CD14-positive monocyte (primary cell): ENCODE measurements at regions not wholly inside any gene's neighbourhood (a gene's known extent, or its start where the extent isn't known, plus 50 kb on each side); places are given as distances from the start of the nearest gene placed in this dataset.

Experiments
- DNase-seq, 3 donors: peaks; one replicate each; pipeline ENCODE4 v3.0.0-alpha.2; 2011 to 2022
- H2AFZ ChIP-seq: 2 replicates; pipeline ENCODE4 v1.6.0; 2012; ENCODE audit warnings: mild to moderate bottlenecking, low read depth, low read length, inconsistent platforms; ENCODE audit not compliant: insufficient read depth, poor library complexity, severe bottlenecking
- H3K27ac ChIP-seq, 2 donors: 1 replicate in 1 of 2; 2 replicates in 1 of 2; pipeline ENCODE4 v1.5.1; 2012 to 2013; ENCODE audit warnings: low read length in 2 of 2, control low read depth in 1 of 2, inconsistent platforms in 1 of 2, low read depth in 1 of 2, mild to moderate bottlenecking in 1 of 2
- H3K27me3 ChIP-seq, 2 donors: one replicate each; pipeline versions ENCODE4 v1.6.0 to v1.6.1; 2011 to 2013; ENCODE audit warnings: low read length in 2 of 2; ENCODE audit not compliant: control insufficient read depth in 2 of 2, insufficient read depth in 2 of 2
- H3K36me3 ChIP-seq, 2 donors: replicated peaks in 1 of 2; 1 replicate in 1 of 2; 2 replicates in 1 of 2; pipeline versions ENCODE4 v1.5.1 to v1.6.1; 2012 to 2013; ENCODE audit warnings: low read length in 2 of 2, control low read depth in 1 of 2, inconsistent platforms in 1 of 2, mild to moderate bottlenecking in 1 of 2; ENCODE audit not compliant: insufficient read depth in 2 of 2, control insufficient read depth in 1 of 2
- H3K4me1 ChIP-seq, 2 donors: 1 replicate in 1 of 2; 2 replicates in 1 of 2; pipeline versions ENCODE4 v1.5.1 to v1.6.1; 2012 to 2013; ENCODE audit warnings: low read length in 2 of 2, control low read depth in 1 of 2, inconsistent platforms in 1 of 2, mild to moderate bottlenecking in 1 of 2, moderate library complexity in 1 of 2; ENCODE audit not compliant: insufficient read depth in 2 of 2, control insufficient read depth in 1 of 2
- H3K4me2 ChIP-seq: replicated peaks from 2 replicates; pipeline ENCODE3; 2012; ENCODE audit warnings: low read length, moderate library complexity, mild to moderate bottlenecking; ENCODE audit not compliant: poor library complexity, severe bottlenecking; ENCODE audit errors: extremely low read depth
- H3K4me3 ChIP-seq, 3 experiments: fragments of 200-600 bp in 1 of 3; sonication (generic) in 1 of 3; replicated peaks in 1 of 3; 1 replicate in 2 of 3; 2 replicates in 1 of 3; pipeline ENCODE4 v1.5.1; 2011 to 2013; ENCODE audit warnings: low read length in 3 of 3, mild to moderate bottlenecking in 3 of 3, control low read depth in 2 of 3, low read depth in 2 of 3, inconsistent platforms in 1 of 3, moderate library complexity in 1 of 3
- H3K79me2 ChIP-seq: 2 replicates; pipeline ENCODE4 v1.6.0; 2012; ENCODE audit warnings: mild to moderate bottlenecking, control low read depth, inconsistent platforms, low read length, moderate library complexity; ENCODE audit not compliant: insufficient read depth
- H3K9ac ChIP-seq: 2 replicates; pipeline ENCODE4 v1.6.0; 2017; ENCODE audit warnings: low read length, mild to moderate bottlenecking; ENCODE audit not compliant: insufficient read depth, poor library complexity, severe bottlenecking
- H3K9me3 ChIP-seq, 2 donors: replicated peaks in 1 of 2; 1 replicate in 1 of 2; 2 replicates in 1 of 2; pipeline versions ENCODE4 v1.5.1 to v1.6.1; 2012 to 2013; ENCODE audit warnings: low read length in 2 of 2, control low read depth in 1 of 2; ENCODE audit not compliant: control insufficient read depth in 1 of 2, insufficient read depth in 1 of 2
- H4K20me1 ChIP-seq: 2 replicates; pipeline ENCODE4 v1.6.0; 2012; ENCODE audit warnings: mild to moderate bottlenecking, low read length, control low read depth, moderate library complexity; ENCODE audit not compliant: insufficient read depth
- H3K27ac Mint-ChIP-seq, 7 donors: one replicate each; pipeline ENCODE4 v1.8.0; 2020; ENCODE audit warnings: mild to moderate bottlenecking in 7 of 7, mixed read lengths in 7 of 7, moderate library complexity in 6 of 7, inconsistent platforms in 2 of 7
- H3K27me3 Mint-ChIP-seq, 3 donors: one replicate each; pipeline ENCODE4 v1.8.0; 2021 to 2022; ENCODE audit warnings: low read depth in 3 of 3, mild to moderate bottlenecking in 3 of 3, mixed read lengths in 3 of 3, moderate library complexity in 3 of 3, inconsistent platforms in 1 of 3
- H3K36me3 Mint-ChIP-seq, 2 donors: one replicate each; pipeline ENCODE4 v1.8.0; 2020; ENCODE audit warnings: mixed read lengths in 2 of 2, inconsistent platforms in 1 of 2, mild to moderate bottlenecking in 1 of 2
- H3K4me1 Mint-ChIP-seq: one replicate; pipeline ENCODE4 v1.8.0; 2020; ENCODE audit warnings: mild to moderate bottlenecking, mixed read lengths
- H3K4me3 Mint-ChIP-seq, 2 donors: one replicate each; pipeline ENCODE4 v1.8.0; 2020; ENCODE audit warnings: mild to moderate bottlenecking in 2 of 2, mixed read lengths in 2 of 2, moderate library complexity in 1 of 2
- H3K9me3 Mint-ChIP-seq, 7 donors: one replicate each; pipeline ENCODE4 v1.8.0; 2020 to 2022; ENCODE audit warnings: mixed read lengths in 7 of 7, mild to moderate bottlenecking in 6 of 7, moderate library complexity in 6 of 7, inconsistent platforms in 2 of 7
- WGBS: methylation state at CpG from one replicate; pipeline ENCODE4 v1.1.5; 2013; ENCODE audit warnings: missing lambda C conversion rate; ENCODE audit not compliant: insufficient coverage; 5-methylcytosine and 5-hydroxymethylcytosine counted together
- intact Hi-C, 2 donors: fragments of 100-400 bp; cut with micrococcal nuclease; formaldehyde crosslinking; loops; one replicate each; pipeline versions ENCODE4 v1.15.0 to v1.15.1; 2023
- TF ChIP-seq, protein P1 (sequence below): fragments of 200-600 bp; IDR thresholded peaks from one replicate; pipeline ENCODE4 v1.8.0; 2022; ENCODE audit warnings: antibody characterized with exemption, mild to moderate bottlenecking

DNA sequence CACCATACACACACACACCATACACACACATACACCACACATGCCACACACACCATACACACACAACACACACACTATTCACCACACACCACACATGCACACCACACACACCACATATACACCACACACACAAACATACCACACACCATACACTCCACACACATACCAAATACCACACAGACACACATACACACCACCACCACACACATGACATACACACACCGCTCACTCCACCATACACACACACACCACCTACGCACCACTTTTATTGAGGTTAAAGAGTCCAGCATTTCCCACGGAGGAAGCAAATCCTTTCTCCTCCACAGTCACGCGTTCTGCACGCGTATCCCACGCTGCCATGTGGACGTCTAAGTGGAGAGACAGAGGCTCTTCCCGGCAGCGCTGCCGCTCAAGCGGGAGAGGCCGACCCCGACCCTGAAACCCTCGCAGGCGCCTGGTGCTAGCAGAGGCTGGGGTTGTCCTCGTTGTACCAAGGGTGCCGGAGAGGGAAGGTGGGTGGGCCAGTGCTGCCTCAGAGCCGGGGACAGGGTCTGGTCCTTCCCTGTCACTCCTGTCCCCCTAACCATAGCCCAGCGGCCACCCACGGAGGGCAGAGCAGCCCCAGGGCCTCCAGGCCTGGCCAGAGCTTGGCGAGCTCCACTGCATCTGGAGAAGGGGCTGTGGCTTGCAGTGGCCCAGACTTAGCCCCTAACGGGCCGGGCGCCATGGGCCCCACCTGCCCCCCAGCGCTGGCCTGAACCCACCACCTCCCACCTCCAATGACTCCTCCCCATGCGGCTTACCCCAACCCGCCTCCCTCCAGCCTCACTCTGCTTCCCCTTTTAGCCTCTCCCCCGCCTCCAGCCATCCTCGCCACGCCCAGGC is 1495.0 kb downstream of the BRD1 start:
- WGBS, result 87% methylated on average over 31 of the region's 32 CpGs

DNA sequence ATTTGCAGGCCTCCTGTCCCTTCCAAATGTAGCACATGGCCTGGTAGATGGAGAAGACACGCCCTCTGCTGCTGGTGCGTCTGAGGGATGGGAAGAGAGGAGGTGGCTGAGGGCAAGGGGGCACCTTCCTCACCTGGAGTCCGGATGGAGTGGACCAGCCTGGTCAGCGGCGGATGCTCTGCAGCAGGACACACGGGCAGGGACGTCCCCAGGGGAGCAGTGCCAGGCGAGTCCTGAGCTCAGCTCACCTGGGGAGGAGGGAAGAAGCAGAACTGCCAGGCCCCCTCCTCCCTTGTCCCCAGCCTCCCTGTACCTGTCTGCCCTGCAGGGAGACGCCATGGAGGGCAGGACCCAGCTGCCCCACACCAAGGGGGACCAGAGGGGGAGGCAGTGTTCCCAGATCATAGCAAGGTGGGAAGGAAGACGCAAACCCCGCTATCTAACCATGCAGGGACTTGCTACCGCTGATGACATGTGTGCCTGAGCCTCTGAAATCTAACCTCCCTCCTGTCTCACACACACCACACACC is 1495.9 kb downstream of the BRD1 start:
- Mint-ChIP-seq H3K27me3 (peaks cover 0 to 8% (median 2%) of the 10 kb centered on the region in 3 donors), H3K4me1 (no peaks in the 10 kb centered on the region), H3K9me3 (peaks cover 9 to 31% (median 21%) of the 10 kb centered on the region in 7 donors), H3K4me3 (no peak overlapping the region), H3K27ac (no peak overlapping the region), H3K36me3 (no peaks in the 10 kb centered on the region)
- H3K27me3 ChIP-seq, result no peaks in the 10 kb centered on the region
- H3K79me2 ChIP-seq, result no peaks in the 10 kb centered on the region
- H3K9me3 ChIP-seq, result peaks cover 0 to 25% of the 10 kb centered on the region in 2 donors
- no peak overlapping the region for H3K9ac ChIP-seq
- H3K27ac ChIP-seq, result no peak overlapping the region
- TF ChIP-seq, protein P1, sequence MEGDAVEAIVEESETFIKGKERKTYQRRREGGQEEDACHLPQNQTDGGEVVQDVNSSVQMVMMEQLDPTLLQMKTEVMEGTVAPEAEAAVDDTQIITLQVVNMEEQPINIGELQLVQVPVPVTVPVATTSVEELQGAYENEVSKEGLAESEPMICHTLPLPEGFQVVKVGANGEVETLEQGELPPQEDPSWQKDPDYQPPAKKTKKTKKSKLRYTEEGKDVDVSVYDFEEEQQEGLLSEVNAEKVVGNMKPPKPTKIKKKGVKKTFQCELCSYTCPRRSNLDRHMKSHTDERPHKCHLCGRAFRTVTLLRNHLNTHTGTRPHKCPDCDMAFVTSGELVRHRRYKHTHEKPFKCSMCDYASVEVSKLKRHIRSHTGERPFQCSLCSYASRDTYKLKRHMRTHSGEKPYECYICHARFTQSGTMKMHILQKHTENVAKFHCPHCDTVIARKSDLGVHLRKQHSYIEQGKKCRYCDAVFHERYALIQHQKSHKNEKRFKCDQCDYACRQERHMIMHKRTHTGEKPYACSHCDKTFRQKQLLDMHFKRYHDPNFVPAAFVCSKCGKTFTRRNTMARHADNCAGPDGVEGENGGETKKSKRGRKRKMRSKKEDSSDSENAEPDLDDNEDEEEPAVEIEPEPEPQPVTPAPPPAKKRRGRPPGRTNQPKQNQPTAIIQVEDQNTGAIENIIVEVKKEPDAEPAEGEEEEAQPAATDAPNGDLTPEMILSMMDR, result no peak
- H4K20me1 ChIP-seq, result no peaks in the 10 kb centered on the region
- WGBS, result 79% methylated on average over 5 of the region's 12 CpGs
- no peak overlapping the region for H2AFZ ChIP-seq
- H3K4me2 ChIP-seq, result no peak overlapping the region
- intact Hi-C loops, result no loop called here
- no peaks in the 10 kb centered on the region for H3K4me1 ChIP-seq
- no peaks in the 10 kb centered on the region for H3K36me3 ChIP-seq
- DNase-seq, result no peak
- no peak overlapping the region for H3K4me3 ChIP-seq

More for the DNA sequence above, 1495.0 kb downstream of the BRD1 start:
- H2AFZ ChIP-seq, result no peak overlapping the region
- no peaks in the 10 kb centered on the region for H3K4me1 Mint-ChIP-seq
- peaks cover under 1 to 8% (median 2%) of the 10 kb centered on the region in 3 donors for H3K27me3 Mint-ChIP-seq
- no peaks in the 10 kb centered on the region for H4K20me1 ChIP-seq
- no peak overlapping the region for H3K4me2 ChIP-seq
- intact Hi-C loops, result no loop called here
- H3K27ac ChIP-seq, result no peak overlapping the region
- H3K9me3 Mint-ChIP-seq, result peaks cover 9 to 25% (median 16%) of the 10 kb centered on the region in 7 donors
- no peaks in the 10 kb centered on the region for H3K36me3 Mint-ChIP-seq
- peaks cover 0 to 21% of the 10 kb centered on the region in 2 donors for H3K9me3 ChIP-seq
- no peak overlapping the region for H3K9ac ChIP-seq
- no peak for DNase-seq
- no peaks in the 10 kb centered on the region for H3K4me1 ChIP-seq
- no peaks in the 10 kb centered on the region for H3K27me3 ChIP-seq
- TF ChIP-seq, protein P1, result no peak
- no peaks in the 10 kb centered on the region for H3K36me3 ChIP-seq
- peak overlapping the region in 1 of 7 donors; percentile 7 for H3K27ac Mint-ChIP-seq
- no peak overlapping the region for H3K4me3 Mint-ChIP-seq
- no peaks in the 10 kb centered on the region for H3K79me2 ChIP-seq
- no peak overlapping the region for H3K4me3 ChIP-seq
